GM21528 (cell line): ENCODE measurements at regions not wholly inside any gene's neighbourhood (a gene's known extent, or its start where the extent isn't known, plus 50 kb on each side); places are given as distances from the start of the nearest gene placed in this dataset.

ENCODE experiments used
- ATAC-seq: cut with Tn5 transposase; IDR thresholded peaks from one replicate; pipeline ENCODE4 v1.9.1; 2021; ENCODE audit warnings: mild to moderate bottlenecking, moderate library complexity; ENCODE audit not compliant: unreplicated experiment, low FRiP score

DNA sequence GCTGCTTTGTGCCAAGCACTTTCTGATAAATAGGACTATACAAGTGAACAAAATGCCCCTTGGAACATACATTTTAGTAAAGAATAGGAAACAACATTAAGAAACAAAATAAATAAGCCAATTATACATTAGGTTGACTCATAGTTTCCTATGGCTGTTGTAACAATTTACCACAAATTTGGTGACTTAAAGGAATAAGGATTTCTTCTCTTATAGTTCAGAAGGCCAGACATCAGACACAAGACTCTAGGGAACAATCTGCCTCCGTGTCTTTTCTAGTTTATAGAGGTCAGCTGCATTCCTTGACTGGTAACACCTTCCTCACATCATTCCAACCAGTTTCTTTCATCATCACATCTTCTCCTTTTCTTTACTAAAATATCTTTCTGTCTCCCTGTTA, 235.9 kb upstream of the PCDH18 start:
- ATAC-seq, result no peak

DNA sequence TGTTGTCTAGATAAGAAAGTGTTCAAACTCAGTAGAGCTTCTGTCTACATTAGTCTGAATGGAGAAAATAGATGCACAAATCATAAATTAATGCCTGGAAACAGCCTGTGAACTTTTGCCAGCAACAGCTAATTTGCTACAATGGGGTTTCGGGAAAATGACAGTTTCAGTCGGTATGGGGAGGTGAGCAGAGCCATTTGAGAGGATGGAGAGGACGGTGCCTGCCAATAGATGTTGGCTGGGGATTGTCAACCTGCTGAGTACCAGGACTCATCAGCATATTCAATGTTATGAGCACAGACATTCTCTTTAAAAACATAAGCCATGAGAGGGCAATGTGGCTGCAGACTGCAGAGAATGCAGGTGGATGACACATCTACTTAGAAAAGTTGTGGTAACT, 230.3 kb upstream of the PCDH18 start:
- ATAC-seq, result no peak

DNA sequence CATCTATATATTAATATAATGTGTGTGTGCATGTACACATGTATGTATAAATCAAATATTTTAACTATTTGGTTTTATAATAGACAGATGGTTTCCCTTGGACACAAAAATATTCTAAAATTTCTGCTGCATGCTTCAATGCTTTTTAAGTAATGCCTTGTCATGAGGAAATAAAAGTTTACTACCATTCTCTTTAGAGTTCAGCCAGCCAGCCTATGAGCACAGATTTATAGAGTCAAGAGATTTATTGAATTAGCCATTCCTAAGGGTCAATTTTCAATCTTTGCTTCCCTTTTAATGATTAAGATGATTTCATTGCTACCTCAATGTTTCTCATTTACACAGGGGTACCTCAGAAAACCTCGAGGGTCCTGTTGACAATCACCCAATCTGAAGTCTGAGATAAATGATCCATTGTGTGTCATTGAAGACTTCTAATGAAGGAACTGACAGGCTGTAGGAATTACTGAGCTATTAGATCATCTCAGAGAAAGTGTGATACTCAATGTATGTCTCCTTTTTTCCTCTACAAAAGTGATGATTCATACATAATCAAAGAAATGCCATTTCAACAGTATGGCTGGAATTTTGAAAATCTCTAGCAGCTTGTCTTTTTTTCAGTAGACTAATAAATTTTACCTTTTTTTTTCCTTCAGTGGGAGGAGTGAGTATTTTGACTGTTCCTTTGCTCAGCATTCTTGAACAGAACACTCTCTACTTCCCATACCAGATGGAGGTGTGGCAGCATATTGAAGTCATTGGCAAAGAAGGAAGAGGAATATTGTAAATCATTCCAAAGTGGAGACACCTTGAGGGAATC, 222.6 kb upstream of the PCDH18 start:
- no peak for ATAC-seq

DNA sequence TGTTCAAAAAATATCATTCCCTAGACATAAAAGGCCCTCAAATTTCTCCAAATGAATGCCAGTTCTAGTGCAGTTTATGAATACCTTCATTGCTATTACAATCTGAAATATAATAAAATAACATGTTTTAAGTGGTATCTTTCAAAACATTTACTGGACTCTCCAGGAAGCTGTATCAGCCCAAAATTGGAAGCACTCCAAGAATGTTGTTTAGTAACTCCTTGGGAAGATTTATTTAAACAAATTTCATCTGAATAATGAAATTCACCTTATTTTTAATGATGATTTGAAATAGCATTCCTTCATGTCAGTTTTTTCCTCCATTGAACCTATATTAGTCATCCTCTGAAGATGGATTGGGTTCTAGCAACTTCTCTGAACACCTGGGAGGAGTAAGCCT, 217.2 kb upstream of the PCDH18 start:
- ATAC-seq, result no peak

DNA sequence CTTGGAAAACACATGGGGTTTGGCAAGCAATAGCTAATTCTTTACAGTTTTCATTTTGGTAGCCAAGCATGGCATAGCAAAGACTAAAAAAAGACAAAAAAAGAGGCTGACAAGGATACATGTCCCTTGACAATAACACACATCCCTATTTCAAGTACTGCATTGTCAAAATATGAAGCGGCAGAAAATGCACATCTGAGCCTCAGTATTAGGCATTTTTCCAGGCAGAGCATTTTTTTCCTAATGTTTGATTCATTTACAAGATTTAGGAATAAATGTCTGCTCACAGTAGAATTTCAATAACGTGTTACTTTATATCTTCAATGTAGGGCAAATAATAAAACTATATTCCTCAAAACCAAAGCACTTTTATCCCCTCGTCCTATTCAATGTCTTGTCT, 216.3 kb upstream of the PCDH18 start:
- no peak for ATAC-seq

DNA sequence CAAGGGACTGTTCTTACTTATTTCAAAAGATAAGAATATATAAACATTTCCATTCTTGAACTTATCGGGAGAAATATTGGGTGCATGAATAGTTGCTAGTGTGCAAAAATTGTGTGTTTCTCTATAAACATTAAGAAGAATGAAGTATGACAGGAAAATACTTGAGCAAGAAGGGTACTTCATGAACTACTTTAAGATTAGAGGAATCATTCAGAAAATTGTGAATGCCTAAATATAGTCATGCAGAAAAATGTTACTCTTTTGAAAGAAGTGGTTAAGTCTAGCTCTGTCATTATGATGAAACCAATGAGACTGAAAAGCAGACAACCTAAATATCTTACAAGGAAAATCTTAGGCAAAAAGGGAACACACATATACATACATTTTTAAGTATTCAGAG, 207.8 kb upstream of the PCDH18 start:
- ATAC-seq, result no peak

DNA sequence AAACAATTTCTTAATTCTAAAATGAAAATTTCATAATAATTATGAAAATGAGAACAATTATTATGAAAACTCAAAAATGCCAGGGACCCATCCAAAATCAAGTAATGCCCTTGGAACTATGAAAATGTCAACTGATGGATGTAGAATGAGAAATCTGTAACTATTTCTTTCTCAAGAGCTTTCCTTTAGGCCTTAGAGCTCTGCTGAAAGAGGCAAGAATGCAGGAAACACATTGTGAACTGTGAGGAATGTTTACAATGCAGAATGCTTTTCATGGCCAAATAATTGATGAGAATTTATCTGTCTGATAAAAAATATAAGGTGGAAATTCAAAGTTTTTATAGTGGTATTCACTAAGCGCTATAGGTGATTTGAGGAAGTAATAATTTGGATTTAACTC, 207.1 kb upstream of the PCDH18 start:
- ATAC-seq, result no peak

DNA sequence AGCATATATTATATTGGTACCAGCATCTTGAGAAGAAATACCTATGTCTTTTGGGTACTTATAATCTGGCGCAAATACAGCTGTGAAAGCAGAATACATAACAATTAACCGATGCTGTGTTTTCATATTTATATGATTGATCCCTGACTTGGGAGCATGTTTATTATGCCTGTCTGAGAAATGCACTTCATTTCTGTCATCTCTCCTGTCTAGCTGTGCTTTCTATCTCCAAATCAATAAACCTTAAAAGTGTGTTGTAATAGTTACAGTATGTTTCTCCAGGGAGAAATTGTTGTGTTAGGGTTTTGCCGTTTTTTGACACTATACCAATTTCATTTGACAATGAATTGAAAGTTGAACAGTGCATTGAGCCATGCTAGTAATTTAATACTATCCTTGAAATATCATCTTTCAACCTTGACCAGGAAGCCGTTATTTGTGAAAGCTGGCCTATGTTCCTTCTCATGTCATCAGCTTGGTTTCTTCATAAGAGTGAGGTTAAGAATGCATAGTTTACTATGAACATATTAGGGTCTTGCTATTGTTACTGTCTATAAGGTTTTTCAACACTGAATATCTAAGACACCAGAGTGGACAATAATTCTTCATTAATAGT, 206.2 kb upstream of the PCDH18 start:
- ATAC-seq, result no peak

DNA sequence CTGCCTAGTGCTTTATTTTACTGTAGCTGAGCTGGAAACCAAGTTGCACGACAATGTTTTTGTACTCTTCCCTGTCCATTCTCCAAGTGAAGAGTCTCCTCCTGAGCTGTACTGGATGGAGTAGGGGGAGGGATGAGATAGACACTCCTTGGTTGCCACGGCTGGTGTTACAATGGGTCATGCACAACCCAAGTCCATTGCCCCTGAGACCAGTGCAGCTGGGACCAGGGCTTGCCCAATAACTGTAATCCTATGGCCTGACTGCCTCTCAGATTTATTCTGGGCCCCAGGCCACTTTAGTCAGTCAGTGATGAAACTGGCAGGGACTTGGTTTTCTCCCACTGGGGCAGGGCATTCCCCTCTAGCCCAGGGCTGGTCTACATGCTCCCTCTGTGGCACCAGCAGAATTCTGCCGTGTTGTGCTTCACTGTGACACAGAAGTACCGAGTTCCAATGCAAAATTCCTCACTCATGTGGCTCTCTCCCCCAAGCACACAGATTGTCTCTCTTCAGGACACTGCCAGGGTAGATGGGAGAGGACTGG, 203.3 kb upstream of the PCDH18 start:
- no peak for ATAC-seq

DNA sequence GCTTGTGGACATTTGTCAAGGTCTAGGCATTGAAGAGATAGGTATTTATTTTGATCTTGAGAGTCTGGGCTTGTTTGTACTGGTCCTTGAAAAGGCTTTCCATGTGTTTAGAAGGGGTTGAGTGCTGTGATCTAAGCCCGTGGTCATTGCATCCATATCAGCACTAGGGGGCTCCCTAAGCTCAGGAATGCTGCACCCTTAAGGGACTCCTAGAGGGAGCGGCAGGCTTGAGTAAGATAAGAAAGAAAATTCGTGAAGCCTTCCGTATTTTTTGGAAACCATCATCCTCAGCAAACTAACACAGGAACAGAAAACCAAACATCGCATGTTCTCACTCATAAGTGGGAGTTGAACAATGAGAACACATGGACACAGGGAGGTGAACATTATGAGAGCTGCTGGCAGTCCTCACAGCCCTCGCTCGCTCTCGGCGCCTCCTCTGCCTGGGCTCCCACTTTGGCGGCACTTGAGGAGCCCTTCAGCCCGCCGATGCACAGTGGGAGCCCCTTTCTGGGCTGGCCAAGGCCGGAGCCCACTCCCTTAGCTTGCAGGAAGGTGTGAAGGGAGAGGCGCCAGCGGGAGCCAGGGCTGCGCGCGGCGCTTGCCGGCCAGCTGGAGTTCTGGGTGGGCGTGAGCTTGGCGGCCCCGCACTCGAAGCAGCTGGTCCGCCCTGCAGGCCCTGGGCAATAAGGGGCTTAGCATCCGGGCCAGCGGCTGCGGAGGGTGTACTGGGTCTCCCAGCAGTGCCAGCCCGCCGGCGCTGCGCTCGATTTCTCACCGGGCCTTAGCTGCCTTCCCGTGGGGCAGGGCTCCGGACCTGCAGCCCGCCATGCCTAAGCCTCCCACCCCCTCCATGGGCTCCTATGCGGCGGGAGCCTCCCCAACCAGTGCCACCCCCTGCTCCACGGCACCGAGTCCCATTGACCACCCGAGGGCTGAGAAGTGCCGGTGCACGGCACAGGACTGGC, 201.2 kb upstream of the PCDH18 start:
- ATAC-seq, result peak; percentile 67

DNA sequence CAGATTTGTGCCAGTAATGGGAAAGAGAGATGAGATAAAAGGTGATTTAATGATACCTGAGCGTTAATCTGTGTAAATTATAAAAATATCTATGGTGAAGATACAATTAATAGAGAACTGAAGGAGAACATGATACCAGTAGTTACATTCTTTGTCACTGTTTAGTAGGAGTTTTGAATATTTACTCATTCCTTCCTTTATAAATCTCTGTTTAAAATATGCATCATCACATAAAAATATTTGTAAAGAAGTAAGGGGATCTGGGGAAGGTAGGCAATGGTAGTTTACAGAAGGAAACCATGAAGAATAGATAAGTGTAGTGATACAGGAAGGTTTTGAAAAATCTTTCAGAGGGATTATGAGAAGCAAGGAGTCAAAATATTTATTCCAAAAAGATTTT, 190.6 kb upstream of the PCDH18 start:
- no peak for ATAC-seq

DNA sequence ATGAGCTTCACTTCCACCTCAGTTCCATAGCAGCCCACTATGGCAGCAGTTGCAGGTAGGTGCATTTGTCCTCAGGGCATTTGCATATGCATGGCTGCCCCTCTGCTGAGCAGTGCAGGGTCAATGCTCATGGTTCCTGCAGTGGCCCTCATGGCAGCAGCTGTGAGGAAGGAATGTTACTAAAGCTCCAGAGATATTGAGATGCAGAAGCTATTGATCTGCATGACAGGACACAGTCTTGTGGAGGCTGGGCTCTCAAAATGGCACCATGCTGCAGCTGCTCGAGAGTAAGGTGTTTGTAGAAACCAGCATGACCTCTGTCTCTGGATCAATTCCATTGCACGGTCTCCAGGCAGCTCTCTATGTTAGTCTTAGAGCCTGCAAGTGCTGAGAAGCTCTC, 179.2 kb upstream of the PCDH18 start:
- ATAC-seq, result no peak

DNA sequence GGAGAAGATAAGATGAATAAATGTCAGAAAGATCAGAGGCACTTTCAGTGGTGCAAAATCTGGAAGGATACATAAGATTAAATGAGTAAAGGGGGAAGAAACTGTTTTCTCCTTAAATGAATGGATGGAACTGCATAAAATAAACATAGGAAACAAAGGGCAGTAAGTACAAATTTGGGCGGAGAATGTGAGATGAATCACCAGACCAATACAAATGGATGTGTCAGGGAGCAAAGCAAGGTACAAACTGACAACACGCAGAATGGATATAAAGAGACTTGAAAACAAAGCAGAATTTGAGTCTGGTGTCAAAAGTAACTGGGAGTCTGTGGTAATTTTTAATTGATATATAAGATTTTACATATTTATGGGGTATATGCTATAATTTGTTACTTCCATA, 175.3 kb upstream of the PCDH18 start:
- ATAC-seq, result no peak

DNA sequence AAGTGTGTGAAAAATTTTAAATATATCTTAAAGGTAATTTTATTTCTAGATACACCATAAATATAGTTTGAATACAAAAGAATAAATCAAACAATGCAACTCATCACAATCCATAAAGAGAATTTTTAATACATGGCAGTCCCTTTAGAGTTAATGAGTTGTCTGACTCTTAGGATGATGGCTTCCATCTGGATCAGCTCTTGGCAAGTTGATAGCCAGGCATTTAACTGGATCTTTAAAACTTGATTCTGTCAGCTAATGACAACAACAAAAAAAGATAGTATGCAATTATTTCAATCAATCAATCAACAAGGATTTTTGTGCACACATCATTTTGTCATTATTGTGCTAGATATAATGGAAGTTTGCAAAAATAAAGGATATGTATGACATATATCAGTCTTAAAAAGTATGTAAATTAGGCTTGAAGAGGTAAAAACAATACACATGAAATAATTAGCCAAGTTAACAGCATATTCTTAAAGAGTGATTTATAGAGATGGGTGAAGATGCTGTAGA, 174.9 kb upstream of the PCDH18 start:
- ATAC-seq, result no peak

DNA sequence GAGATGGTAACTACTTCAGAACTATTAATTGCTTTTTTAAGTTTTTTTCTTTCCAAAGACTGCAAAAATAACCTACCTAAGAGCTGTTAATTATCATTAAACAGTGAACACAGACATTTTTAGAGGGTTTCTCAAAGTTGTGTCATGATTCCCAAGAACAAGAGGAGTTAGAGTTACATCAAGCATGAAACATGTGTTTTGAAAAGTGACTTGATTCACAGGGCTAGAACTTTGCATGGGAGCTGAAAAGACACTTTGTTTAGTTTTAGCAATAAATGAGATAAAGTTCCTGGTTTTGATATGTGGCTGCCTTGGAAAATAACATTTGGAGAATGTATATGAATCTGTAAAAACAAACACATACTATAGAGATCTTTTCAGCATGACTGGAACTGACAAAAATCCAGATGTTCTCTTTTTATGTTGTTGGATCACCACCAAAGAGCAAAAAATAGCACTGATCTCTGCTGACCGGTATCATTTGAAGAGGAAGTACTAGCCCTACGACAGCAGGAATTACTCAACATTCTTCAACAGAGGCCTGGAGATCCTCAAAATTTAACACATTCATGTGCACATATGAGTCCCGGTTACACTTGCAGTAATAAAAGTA, 173.0 kb upstream of the PCDH18 start:
- ATAC-seq, result no peak

DNA sequence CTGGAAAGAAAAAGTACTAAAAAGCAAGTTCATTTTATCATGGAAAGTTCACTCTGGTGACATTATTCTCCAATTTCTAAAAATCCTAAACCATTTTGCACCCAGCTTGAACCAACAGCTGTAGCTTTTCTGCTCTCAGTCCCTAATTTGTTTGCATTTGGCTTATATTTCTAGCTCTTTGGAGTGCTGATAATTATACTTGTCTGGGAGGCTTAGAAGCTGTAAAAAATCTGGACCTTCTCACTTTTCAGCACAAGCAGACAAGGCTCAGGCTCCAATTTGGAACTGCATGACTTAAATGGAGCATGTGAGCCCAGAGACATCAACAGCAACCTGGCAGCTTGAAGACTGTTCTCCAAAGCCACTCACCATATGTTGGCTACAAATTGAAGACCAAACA, 170.9 kb upstream of the PCDH18 start:
- no peak for ATAC-seq

DNA sequence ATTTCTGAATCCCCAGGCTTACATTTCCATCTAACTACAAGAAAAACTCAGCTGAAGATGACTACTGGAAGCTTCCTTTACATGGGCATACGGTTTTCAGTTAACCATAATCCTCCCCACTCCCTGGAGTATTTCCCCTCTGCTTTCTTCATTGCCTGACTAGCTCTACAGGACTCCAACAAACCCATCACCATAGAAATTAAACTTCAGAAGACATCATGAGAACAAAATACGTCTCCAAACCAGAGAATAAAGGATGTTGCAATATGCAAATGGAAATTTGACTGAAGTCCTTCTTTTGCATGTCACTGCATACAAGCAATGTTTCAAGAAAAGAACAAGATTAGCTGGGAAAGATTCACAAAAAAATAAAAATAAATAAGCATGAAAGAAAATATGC, 170.2 kb upstream of the PCDH18 start:
- no peak for ATAC-seq

DNA sequence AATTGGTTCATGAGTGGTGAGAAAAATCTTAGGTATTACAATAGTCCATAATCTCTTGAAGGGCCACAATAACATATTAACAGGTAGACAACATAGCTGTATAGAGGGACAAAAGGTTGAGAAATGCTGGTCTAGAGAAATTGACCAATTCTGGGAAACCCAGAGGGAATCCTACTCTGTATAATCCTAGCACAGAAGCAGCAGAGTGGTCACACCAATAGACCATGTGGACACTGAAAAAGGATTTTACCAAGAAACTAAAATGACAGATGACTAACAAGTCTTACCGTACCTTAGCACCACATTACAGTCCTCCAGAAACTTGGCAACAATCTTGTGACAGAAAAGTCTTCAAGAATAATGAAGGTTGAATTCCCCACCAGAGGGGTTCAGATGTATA, 169.1 kb upstream of the PCDH18 start:
- no peak for ATAC-seq

DNA sequence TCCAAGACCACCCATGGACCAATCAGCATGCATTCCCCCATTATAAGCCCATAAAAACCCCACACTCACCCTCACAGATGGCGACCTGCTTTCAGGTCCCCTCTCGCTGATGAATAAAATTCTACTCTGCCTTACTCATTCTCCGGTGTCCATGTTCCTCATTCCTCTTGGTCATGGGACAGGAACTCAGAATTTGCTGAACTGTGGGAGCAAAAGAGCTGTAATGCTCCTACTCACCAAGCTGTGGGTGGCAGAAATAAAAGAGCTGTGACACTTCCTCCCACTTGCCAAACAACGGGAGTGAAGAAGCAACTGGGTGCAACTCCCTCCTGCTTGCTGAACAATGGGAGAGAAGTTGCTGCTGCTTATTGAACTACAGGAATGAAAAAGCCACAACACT, 168.5 kb upstream of the PCDH18 start:
- no peak for ATAC-seq

DNA sequence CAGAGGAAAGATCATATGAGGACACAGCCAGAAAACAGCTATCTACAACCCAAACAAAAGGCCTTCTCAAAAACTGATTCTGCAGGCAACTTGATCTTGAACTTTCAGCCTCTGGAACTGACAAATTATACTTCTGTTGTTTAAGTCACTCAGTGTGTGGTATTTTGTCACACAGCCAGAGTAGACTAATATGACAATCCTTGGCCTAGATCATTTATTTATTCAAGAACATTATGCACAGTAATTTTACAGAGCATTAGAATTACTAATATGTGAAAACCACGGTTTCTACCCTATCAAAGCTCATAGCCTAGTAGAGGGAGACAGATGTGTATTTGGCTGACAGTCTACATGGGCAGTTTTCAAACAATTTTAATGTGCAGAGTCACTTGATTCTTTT, 167.8 kb upstream of the PCDH18 start:
- ATAC-seq, result no peak
